ENCODE measurements at regions not wholly inside any gene's neighbourhood (a gene's known extent, or its start where the extent isn't known, plus 50 kb on each side); places are given as distances from the start of the nearest gene placed in this dataset.

DNA sequence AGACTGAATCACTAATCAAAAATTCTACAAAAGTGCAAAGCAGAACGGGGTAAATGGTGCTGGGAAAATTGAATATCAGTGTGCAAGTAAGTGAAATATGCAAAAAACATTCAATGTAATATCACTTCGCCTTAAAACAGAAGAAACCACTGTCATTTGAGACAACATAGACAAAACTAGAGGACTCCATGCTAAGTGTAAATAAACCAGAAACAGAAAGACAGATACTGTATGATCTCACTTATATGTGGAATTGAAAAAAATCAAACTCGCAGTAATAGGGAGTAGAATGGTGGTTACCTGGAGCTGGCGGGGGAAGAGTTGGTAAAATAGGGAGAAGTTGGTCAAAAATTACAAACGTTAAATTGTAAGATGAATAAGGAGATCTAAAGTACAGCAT, 1420.0 kb upstream of the CDH2 start:
- DNase-seq (ENCODE audit: extremely low read depth, insufficient read length): no peak
- no peaks in the 10 kb centered on the region for H3K27me3 ChIP-seq (replicated peaks; ENCODE audit: control insufficient read depth, insufficient read depth, low read length)
- no peak overlapping the region for H3K4me3 ChIP-seq (replicated peaks; ENCODE audit: low read depth, low read length)
- TF ChIP-seq, protein P1, sequence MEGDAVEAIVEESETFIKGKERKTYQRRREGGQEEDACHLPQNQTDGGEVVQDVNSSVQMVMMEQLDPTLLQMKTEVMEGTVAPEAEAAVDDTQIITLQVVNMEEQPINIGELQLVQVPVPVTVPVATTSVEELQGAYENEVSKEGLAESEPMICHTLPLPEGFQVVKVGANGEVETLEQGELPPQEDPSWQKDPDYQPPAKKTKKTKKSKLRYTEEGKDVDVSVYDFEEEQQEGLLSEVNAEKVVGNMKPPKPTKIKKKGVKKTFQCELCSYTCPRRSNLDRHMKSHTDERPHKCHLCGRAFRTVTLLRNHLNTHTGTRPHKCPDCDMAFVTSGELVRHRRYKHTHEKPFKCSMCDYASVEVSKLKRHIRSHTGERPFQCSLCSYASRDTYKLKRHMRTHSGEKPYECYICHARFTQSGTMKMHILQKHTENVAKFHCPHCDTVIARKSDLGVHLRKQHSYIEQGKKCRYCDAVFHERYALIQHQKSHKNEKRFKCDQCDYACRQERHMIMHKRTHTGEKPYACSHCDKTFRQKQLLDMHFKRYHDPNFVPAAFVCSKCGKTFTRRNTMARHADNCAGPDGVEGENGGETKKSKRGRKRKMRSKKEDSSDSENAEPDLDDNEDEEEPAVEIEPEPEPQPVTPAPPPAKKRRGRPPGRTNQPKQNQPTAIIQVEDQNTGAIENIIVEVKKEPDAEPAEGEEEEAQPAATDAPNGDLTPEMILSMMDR (IDR thresholded peaks at IDR 0.05; ENCODE audit: insufficient read depth, low read length, poor library complexity, severe bottlenecking): no peak
- H3K36me3 ChIP-seq (ENCODE audit: control insufficient read depth, insufficient read depth, low read length): no peaks in the 10 kb centered on the region

DNA sequence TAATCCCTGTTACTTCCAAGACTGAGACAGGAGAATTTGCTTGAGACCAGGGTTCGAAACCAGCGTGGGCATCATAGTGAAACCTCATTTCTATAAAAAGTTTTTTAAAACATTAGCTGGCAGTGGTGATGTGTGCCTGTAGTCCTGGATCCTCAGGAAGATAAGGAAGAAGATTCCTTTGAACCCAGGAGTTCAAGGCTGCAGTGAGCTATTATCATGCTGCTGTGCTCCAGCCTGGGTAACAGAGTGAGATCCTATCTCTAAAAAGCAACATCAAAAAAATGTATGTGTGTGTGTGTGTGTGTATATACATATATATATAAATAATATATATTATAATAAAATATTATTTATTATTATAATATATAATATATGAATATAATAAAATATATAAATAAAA, 1417.6 kb upstream of the CDH2 start:
- no peak for DNase-seq (ENCODE audit: extremely low read depth, insufficient read length)
- no peaks in the 10 kb centered on the region for H3K36me3 ChIP-seq (ENCODE audit: control insufficient read depth, insufficient read depth, low read length)
- H3K4me3 ChIP-seq (replicated peaks; ENCODE audit: low read depth, low read length): no peak overlapping the region
- no peaks in the 10 kb centered on the region for H3K27me3 ChIP-seq (replicated peaks; ENCODE audit: control insufficient read depth, insufficient read depth, low read length)
- TF ChIP-seq, protein P1 (IDR thresholded peaks at IDR 0.05; ENCODE audit: insufficient read depth, low read length, poor library complexity, severe bottlenecking): no peak

DNA sequence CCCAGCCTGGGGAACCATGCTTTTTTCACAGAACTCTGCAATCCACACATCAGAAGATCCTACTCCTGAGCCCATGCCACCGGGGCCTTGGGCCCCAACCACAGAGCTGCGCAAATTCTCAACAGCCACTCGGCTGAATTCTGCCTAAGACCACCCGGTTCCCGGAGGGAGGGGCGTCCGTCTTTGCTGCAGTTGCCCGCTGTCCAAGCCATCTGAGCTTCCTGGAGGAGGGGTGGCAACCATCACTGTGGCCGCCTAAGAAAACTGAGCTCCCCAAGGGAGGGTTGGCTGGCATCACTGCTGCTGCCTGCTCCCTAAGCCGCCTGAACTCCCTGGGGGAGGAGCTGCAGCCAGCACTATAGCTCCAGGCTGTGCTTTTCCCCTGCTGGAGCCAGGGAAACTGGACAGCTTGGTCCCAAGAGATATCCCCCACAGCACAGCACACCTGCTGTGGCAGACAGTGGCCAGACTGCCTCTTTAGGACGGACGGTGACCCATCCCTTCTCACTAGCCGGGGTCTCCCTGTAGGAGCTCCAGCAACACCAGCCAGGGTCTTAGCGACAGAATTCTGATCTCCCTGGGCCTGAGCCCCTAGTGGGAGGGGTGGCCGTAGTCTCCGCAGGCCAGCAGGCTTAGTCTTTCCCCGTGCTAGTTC, 1411.6 kb upstream of the CDH2 start:
- no peaks in the 10 kb centered on the region for H3K27me3 ChIP-seq (replicated peaks; ENCODE audit: control insufficient read depth, insufficient read depth, low read length)
- TF ChIP-seq, protein P1 (IDR thresholded peaks at IDR 0.05; ENCODE audit: insufficient read depth, low read length, poor library complexity, severe bottlenecking): no peak

DNA sequence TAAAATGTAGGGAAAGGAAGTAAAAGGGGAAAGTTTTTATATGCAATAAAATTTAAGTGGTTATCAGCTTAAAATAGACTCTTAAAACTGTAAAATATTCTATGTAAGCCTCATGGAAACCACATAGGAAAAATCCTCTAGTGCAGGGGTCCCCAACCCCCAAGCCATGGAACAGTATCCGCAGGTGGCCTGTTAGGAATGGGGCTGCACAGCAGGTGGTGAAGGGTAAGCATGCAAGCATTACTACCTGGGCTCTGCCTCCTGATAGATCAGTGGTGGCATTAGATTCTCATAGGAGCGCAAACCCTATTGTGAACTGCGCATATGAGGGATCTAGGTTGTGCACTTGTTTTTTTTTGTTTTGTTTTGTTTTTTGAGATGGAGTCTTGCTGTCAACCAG, 1409.3 kb upstream of the CDH2 start:
- no peaks in the 10 kb centered on the region for H3K36me3 ChIP-seq (ENCODE audit: control insufficient read depth, insufficient read depth, low read length)
- H3K27me3 ChIP-seq (replicated peaks; ENCODE audit: control insufficient read depth, insufficient read depth, low read length): no peaks in the 10 kb centered on the region
- no peak overlapping the region for H3K4me3 ChIP-seq (replicated peaks; ENCODE audit: low read depth, low read length)
- no peak for DNase-seq (ENCODE audit: extremely low read depth, insufficient read length)
- TF ChIP-seq, protein P1 (IDR thresholded peaks at IDR 0.05; ENCODE audit: insufficient read depth, low read length, poor library complexity, severe bottlenecking): no peak

More for the DNA sequence above, 1411.6 kb upstream of the CDH2 start:
- no peaks in the 10 kb centered on the region for H3K36me3 ChIP-seq (ENCODE audit: control insufficient read depth, insufficient read depth, low read length)
- no peak for DNase-seq (ENCODE audit: extremely low read depth, insufficient read length)
- no peak overlapping the region for H3K4me3 ChIP-seq (replicated peaks; ENCODE audit: low read depth, low read length)

DNA sequence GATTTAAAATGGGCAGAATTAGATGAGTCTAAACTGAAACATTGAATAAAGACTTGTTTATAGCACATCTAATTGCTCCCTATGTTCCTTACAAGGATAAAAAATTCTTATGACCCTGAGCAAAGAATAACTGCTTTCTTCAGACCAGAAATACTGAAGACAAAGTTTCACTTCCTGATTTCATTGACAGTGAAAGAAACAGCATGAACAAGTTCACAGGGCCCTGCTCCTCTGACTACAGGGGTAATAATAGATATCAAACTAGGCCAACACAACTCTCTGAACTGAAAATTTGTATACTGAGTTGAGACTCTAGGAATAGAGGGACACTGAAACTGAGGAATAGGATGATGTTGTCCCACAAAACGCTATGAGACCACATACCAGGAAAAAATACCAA, 1383.3 kb upstream of the CDH2 start:
- Histone ChIP-seq H3K36me3 (ENCODE audit: control insufficient read depth, insufficient read depth, low read length) (no peaks in the 10 kb centered on the region), H3K27me3 (replicated peaks; ENCODE audit: control insufficient read depth, insufficient read depth, low read length) (no peaks in the 10 kb centered on the region), H3K4me3 (replicated peaks; ENCODE audit: low read depth, low read length) (no peak overlapping the region)
- TF ChIP-seq, protein P1 (IDR thresholded peaks at IDR 0.05; ENCODE audit: insufficient read depth, low read length, poor library complexity, severe bottlenecking): no peak
- DNase-seq (ENCODE audit: extremely low read depth, insufficient read length): no peak

DNA sequence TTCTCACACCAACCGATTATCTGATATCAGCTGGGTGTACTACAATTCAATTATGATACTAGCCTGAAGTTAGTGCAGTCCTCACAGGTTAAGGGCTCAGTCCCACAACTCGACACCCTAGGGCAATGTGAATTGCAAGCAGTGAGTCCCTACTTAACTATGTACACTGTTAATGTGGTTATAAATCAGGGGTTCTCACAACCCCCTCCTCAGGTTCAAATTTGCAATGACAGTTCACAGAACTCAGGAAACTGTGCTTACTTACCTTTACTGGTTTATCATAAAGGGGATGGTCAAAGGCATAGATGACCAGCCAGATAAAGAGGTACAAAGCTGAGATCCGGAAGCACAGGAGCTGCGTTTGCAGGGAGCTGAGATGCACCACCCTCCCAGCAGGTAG, 1379.1 kb upstream of the CDH2 start:
- TF ChIP-seq, protein P1 (IDR thresholded peaks at IDR 0.05; ENCODE audit: insufficient read depth, low read length, poor library complexity, severe bottlenecking): no peak
- Histone ChIP-seq H3K4me3 (replicated peaks; ENCODE audit: low read depth, low read length) (no peak overlapping the region), H3K27me3 (replicated peaks; ENCODE audit: control insufficient read depth, insufficient read depth, low read length) (no peaks in the 10 kb centered on the region), H3K36me3 (ENCODE audit: control insufficient read depth, insufficient read depth, low read length) (no peaks in the 10 kb centered on the region)
- no peak for DNase-seq (ENCODE audit: extremely low read depth, insufficient read length)
